ENCODE measurements at regions not wholly inside any gene's neighbourhood (a gene's known extent, or its start where the extent isn't known, plus 50 kb on each side); places are given as distances from the start of the nearest gene placed in this dataset.

GRCh38 chr6:163985040-163985439 lies 570.5 kb downstream of the QKI start:
- Histone ChIP-seq H3K4me1 (ENCODE audit: low read length) (peaks cover 11% of the 10 kb centered on the region), H3K27me3 (ENCODE audit: low read depth, low read length) (no peaks in the 10 kb centered on the region), H4K20me1 (ENCODE audit: insufficient read depth, low read length) (no peaks in the 10 kb centered on the region), H3K4me2 (ENCODE audit: low read length) (no peak overlapping the region), H2AFZ (ENCODE audit: low read depth, low read length) (no peak overlapping the region), H3K79me2 (ENCODE audit: low read length) (no peaks in the 10 kb centered on the region), H3K4me3 (ENCODE audit: low read length) (no peak overlapping the region), H3K27ac (ENCODE audit: low read length) (no peak overlapping the region), H3K36me3 (replicated peaks; ENCODE audit: low read depth, low read length) (no peaks in the 10 kb centered on the region), H3K9me3 (ENCODE audit: insufficient read depth, low read length) (no peaks in the 10 kb centered on the region), H3K9ac (ENCODE audit: low read length) (no peak overlapping the region)
- no peak for TF ChIP-seq EZH2phosphoT487 (IDR thresholded peaks at IDR 0.05; ENCODE audit: low read depth)

DNA sequence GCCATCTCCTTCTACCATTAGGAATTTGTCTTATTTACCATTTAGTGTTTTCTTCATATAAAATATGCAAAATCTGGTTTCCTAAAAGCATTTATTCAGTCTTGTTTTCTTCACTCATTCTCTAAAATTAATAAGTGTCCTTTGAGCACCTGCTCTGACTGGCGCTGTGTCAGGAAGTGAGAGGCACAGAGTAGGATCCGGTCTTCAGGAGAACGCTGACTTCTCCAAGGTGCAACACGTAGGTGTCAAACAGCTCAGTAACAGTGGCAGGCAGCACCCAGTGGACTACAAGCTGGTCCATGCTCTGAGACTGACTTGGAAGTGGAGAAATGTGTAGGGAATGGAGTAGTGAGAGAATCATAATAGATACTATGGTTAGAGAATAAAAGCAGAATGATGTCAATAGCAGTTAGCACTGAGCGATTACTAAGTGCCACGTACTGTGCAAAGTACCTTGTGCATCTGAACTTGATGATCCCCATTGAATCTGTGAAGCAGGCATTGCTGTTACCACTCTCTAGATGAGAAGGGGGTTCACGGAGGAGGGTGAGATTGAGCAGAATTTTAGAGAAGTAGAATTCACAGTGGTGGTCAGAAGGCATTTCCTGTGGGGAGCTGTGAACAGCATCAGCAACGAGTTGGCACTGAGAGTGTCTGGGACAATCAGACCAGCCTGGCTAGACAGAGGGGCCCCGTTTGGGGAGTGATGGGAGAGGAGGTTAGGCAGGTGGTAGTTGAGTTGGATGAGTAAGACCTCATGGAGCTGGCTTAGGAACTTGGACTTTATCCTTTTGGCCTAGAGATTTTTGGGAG lies 569.8 kb downstream of the QKI start:
- H4K20me1 ChIP-seq (ENCODE audit: insufficient read depth, low read length), result no peaks in the 10 kb centered on the region
- no peaks in the 10 kb centered on the region for H3K79me2 ChIP-seq (ENCODE audit: low read length)
- H3K27me3 ChIP-seq (ENCODE audit: low read depth, low read length), result no peaks in the 10 kb centered on the region
- peaks cover 11% of the 10 kb centered on the region for H3K4me1 ChIP-seq (ENCODE audit: low read length)
- H3K4me3 ChIP-seq (ENCODE audit: low read length), result no peak overlapping the region
- H3K9me3 ChIP-seq (ENCODE audit: insufficient read depth, low read length), result no peaks in the 10 kb centered on the region
- TF ChIP-seq, protein P1, sequence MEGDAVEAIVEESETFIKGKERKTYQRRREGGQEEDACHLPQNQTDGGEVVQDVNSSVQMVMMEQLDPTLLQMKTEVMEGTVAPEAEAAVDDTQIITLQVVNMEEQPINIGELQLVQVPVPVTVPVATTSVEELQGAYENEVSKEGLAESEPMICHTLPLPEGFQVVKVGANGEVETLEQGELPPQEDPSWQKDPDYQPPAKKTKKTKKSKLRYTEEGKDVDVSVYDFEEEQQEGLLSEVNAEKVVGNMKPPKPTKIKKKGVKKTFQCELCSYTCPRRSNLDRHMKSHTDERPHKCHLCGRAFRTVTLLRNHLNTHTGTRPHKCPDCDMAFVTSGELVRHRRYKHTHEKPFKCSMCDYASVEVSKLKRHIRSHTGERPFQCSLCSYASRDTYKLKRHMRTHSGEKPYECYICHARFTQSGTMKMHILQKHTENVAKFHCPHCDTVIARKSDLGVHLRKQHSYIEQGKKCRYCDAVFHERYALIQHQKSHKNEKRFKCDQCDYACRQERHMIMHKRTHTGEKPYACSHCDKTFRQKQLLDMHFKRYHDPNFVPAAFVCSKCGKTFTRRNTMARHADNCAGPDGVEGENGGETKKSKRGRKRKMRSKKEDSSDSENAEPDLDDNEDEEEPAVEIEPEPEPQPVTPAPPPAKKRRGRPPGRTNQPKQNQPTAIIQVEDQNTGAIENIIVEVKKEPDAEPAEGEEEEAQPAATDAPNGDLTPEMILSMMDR (IDR thresholded peaks at IDR 0.05; ENCODE audit: low read depth, low read length), result no peak
- no peak for TF ChIP-seq EZH2phosphoT487 (IDR thresholded peaks at IDR 0.05; ENCODE audit: low read depth)
- no peak overlapping the region for H2AFZ ChIP-seq (ENCODE audit: low read depth, low read length)
- 0 out of 2 replicates have a peak overlapping the region, but pooled peaks have one; percentile 14 for H3K4me2 ChIP-seq (ENCODE audit: low read length)
- no peak overlapping the region for H3K9ac ChIP-seq (ENCODE audit: low read length)
- H3K36me3 ChIP-seq (replicated peaks; ENCODE audit: low read depth, low read length), result no peaks in the 10 kb centered on the region
- H3K27ac ChIP-seq (ENCODE audit: low read length), result no peak overlapping the region

- no peaks in the 10 kb centered on the region for H3K36me3 ChIP-seq (replicated peaks; ENCODE audit: low read depth, low read length)
- no peak overlapping the region for H3K9ac ChIP-seq (ENCODE audit: low read length)
- no peaks in the 10 kb centered on the region for H3K79me2 ChIP-seq (ENCODE audit: low read length)
- peaks cover 11% of the 10 kb centered on the region for H3K4me1 ChIP-seq (ENCODE audit: low read length)
- H3K4me2 ChIP-seq (ENCODE audit: low read length), result no peak overlapping the region
- H3K27ac ChIP-seq (ENCODE audit: low read length), result no peak overlapping the region
- H3K27me3 ChIP-seq (ENCODE audit: low read depth, low read length), result 0 out of 2 replicates have a peak, but pooled peaks cover 4% of the 10 kb centered on the region
- no peaks in the 10 kb centered on the region for H3K9me3 ChIP-seq (ENCODE audit: insufficient read depth, low read length)
- no peaks in the 10 kb centered on the region for H4K20me1 ChIP-seq (ENCODE audit: insufficient read depth, low read length)
- TF ChIP-seq, protein P1 (IDR thresholded peaks at IDR 0.05; ENCODE audit: low read depth, low read length), result no peak
- TF ChIP-seq EZH2phosphoT487 (IDR thresholded peaks at IDR 0.05; ENCODE audit: low read depth), result no peak
- H3K4me3 ChIP-seq (ENCODE audit: low read length), result no peak overlapping the region
- H2AFZ ChIP-seq (ENCODE audit: low read depth, low read length), result no peak overlapping the region
These were observed 569.2 kb downstream of the QKI start for GRCh38 chr6:163983679-163984078.

DNA sequence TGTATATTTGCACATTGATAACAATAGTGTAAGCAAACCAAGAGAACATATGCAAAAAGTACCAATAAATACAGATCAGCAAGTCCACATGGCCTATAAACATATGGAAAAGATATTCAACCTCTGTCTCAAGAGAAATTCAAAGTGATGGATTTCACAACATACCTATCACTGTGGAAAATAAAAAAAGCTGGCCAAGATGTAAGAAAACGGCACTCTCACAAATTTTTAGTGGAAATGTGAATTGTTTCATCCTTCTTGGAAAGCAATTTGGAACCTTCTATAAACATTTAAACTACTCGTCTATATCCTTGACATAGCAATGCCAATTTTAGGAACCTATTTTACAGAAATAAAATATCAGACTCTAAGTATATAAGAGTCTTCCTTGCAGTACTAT lies 559.8 kb downstream of the QKI start:
- Histone ChIP-seq H2AFZ (ENCODE audit: low read depth, low read length) (no peak overlapping the region), H3K27me3 (ENCODE audit: low read depth, low read length) (0 out of 2 replicates have a peak, but pooled peaks cover 4% of the 10 kb centered on the region), H3K36me3 (replicated peaks; ENCODE audit: low read depth, low read length) (no peaks in the 10 kb centered on the region), H3K4me3 (ENCODE audit: low read length) (no peak overlapping the region), H3K27ac (ENCODE audit: low read length) (no peak overlapping the region), H3K79me2 (ENCODE audit: low read length) (no peaks in the 10 kb centered on the region), H3K9ac (ENCODE audit: low read length) (no peak overlapping the region), H3K9me3 (ENCODE audit: insufficient read depth, low read length) (no peaks in the 10 kb centered on the region), H3K4me1 (ENCODE audit: low read length) (no peaks in the 10 kb centered on the region), H4K20me1 (ENCODE audit: insufficient read depth, low read length) (no peaks in the 10 kb centered on the region), H3K4me2 (ENCODE audit: low read length) (no peak overlapping the region)
- TF ChIP-seq, protein P1 (IDR thresholded peaks at IDR 0.05; ENCODE audit: low read depth, low read length), result no peak
- no peak for TF ChIP-seq EZH2phosphoT487 (IDR thresholded peaks at IDR 0.05; ENCODE audit: low read depth)
